Adrenal gland (tissue), 9 donors: ENCODE measurements at regions not wholly inside any gene's neighbourhood (a gene's known extent, or its start where the extent isn't known, plus 50 kb on each side); places are given as distances from the start of the nearest gene placed in this dataset.
"Not testable (repeated sequence)": the region's sequence is repeated elsewhere in the genome, so short reads cannot be mapped to it uniquely, and the experiment has no call there.

Experiments
- DNase-seq, 7 donors: peaks; one replicate each; pipeline ENCODE4 v3.0.0-alpha.2; 2019 to 2020
- H3K27ac ChIP-seq, 5 donors: fragments of 200-600 bp; sonication (generic) in 4 of 5; 1 replicate in 3 of 5; 2 replicates in 2 of 5; pipeline versions ENCODE4 v1.5.1 to v1.8.0; 2016 to 2020; ENCODE audit warnings: mild to moderate bottlenecking in 1 of 5
- H3K27me3 ChIP-seq: fragments of 200-600 bp; 2 replicates; pipeline ENCODE4 v1.8.0; 2021
- H3K36me3 ChIP-seq, 2 donors: fragments of 200-600 bp; replicated peaks in 1 of 2; 1 replicate in 1 of 2; 2 replicates in 1 of 2; pipeline versions ENCODE4 v1.5.1 to v1.8.0; 2018 to 2022
- H3K4me1 ChIP-seq, 2 donors: fragments of 200-600 bp; replicated peaks in 1 of 2; 1 replicate in 1 of 2; 2 replicates in 1 of 2; pipeline versions ENCODE4 v1.5.1 to v1.8.0; 2018 to 2021
- H3K4me3 ChIP-seq, 4 donors: fragments of 200-600 bp; sonication (generic) in 3 of 4; one replicate each; pipeline ENCODE4 v1.5.1; 2016 to 2018
- H3K9me3 ChIP-seq, 3 donors: fragments of 200-600 bp; sonication (generic) in 1 of 3; replicated peaks in 1 of 3; 1 replicate in 2 of 3; 2 replicates in 1 of 3; pipeline versions ENCODE4 v1.5.1 to v1.8.0; 2016 to 2021
- CTCF ChIP-seq, 6 experiments: fragments of 450-650 bp in 4 of 6; fragments of 200-600 bp in 2 of 6; sonication (generic) in 1 of 6; IDR thresholded peaks; 1 replicate in 5 of 6; 2 replicates in 1 of 6; pipeline versions ENCODE4 v1.5.1 to v1.8.0; 2016 to 2021; ENCODE audit warnings: antibody characterized with exemption in 6 of 6, mild to moderate bottlenecking in 2 of 6, moderate library complexity in 1 of 6
- POLR2A ChIP-seq, 2 donors: fragments of 450-650 bp; IDR thresholded peaks; one replicate each; pipeline ENCODE4 v1.6.1; 2017; ENCODE audit warnings: antibody characterized with exemption in 2 of 2, mild to moderate bottlenecking in 2 of 2, moderate library complexity in 1 of 2
- WGBS, 4 donors: extraction: QIAGEN DNeasy Blood & Tissue Kit in 2 of 4; methylation state at CpG; one replicate each; pipeline versions ENCODE4 v1.1.5 to v1.1.7; 2013 to 2017; 5-methylcytosine and 5-hydroxymethylcytosine counted together
- intact Hi-C, 2 donors: fragments of 100-400 bp; cut with DNase I; formaldehyde crosslinking; loops; one replicate each; pipeline versions ENCODE4 v1.14.1 to v1.15.0; 2022 to 2023
- donor health status: healthy with polysubstance abuse.
- donor health status: Bipolar disorder and iron deficiency.
- donor health status: DM: yes; HTN: yes; CAD: no.
- donor health status: DM: no; HTN: no; CAD: no.
- donor health status: DM: no; HTN: no; CAD: no.

GRCh38 chr2:128414946-128415778, 96.5 kb upstream of the HS6ST1 start:
- 80 to 96% (median 96%) methylated on average over 4 of the region's 4 CpGs for WGBS, 4 donors
- Histone ChIP-seq H3K27me3 (no peaks in the 10 kb centered on the region), H3K9me3 (no peaks in the 10 kb centered on the region), H3K4me1 (no peaks in the 10 kb centered on the region), H3K36me3 (no peaks in the 10 kb centered on the region), H3K4me3 (no peak overlapping the region), H3K27ac (no peak overlapping the region)
- peak in 2 of 7 donors; percentile 1 to 7 for DNase-seq
- TF ChIP-seq CTCF (IDR thresholded peaks at IDR 0.05) (no peak), POLR2A (IDR thresholded peaks at IDR 0.05) (no peak)
- intact Hi-C loops, result no loop called here

- TF ChIP-seq CTCF (IDR thresholded peaks at IDR 0.05) (no peak), POLR2A (IDR thresholded peaks at IDR 0.05) (no peak)
- H3K4me3 ChIP-seq, result no peak overlapping the region
- intact Hi-C loops, result no loop called here
- 79 to 92% (median 87%) methylated on average over 1 of the region's 1 CpG for WGBS, 4 donors
- H3K36me3 ChIP-seq, result no peaks in the 10 kb centered on the region
- no peak overlapping the region for H3K27ac ChIP-seq
- H3K4me1 ChIP-seq, result no peaks in the 10 kb centered on the region
- DNase-seq, result no peak
- H3K27me3 ChIP-seq, result no peaks in the 10 kb centered on the region
- H3K9me3 ChIP-seq, result no peaks in the 10 kb centered on the region
Observed at GRCh38 chr2:128415779-128416061, 97.1 kb upstream of the HS6ST1 start.

GRCh38 chr2:128416109-128416785, 97.6 kb upstream of the HS6ST1 start:
- H3K4me3 ChIP-seq, result no peak overlapping the region
- no peak overlapping the region for H3K27ac ChIP-seq
- H3K27me3 ChIP-seq, result no peaks in the 10 kb centered on the region
- DNase-seq, result peak in 3 of 7 donors; percentile 4 to 34 (median 8)
- intact Hi-C loops, result no loop called here
- WGBS, 4 donors, result 76 to 88% (median 84%) methylated on average over 8 to 9 of the region's 9 CpGs
- no peaks in the 10 kb centered on the region for H3K4me1 ChIP-seq
- H3K9me3 ChIP-seq, result no peaks in the 10 kb centered on the region
- TF ChIP-seq CTCF (IDR thresholded peaks at IDR 0.05) (no peak), POLR2A (IDR thresholded peaks at IDR 0.05) (no peak)
- no peaks in the 10 kb centered on the region for H3K36me3 ChIP-seq

- no peaks in the 10 kb centered on the region for H3K9me3 ChIP-seq
- DNase-seq, result peak in 3 of 7 donors; percentile 9 to 40 (median 11)
- no peaks in the 10 kb centered on the region for H3K4me1 ChIP-seq
- no peaks in the 10 kb centered on the region for H3K36me3 ChIP-seq
- no peaks in the 10 kb centered on the region for H3K27me3 ChIP-seq
- intact Hi-C loops, result no loop called here
- H3K27ac ChIP-seq, result no peak overlapping the region
- TF ChIP-seq POLR2A (IDR thresholded peaks at IDR 0.05) (no peak), CTCF (IDR thresholded peaks at IDR 0.05) (no peak)
- WGBS, 4 donors, result 64 to 86% (median 74%) methylated on average over 3 of the region's 3 CpGs
- no peak overlapping the region for H3K4me3 ChIP-seq
Observed at GRCh38 chr2:128416806-128417205, 98.1 kb upstream of the HS6ST1 start.

- 89 to 99% (median 97%) methylated on average over 10 to 11 of the region's 11 CpGs for WGBS, 4 donors
- H3K27me3 ChIP-seq, H3K27ac ChIP-seq, H3K36me3 ChIP-seq, H3K4me1 ChIP-seq, H3K4me3 ChIP-seq, intact Hi-C loops, H3K9me3 ChIP-seq: not testable (repeated sequence)
- peak in 3 of 7 donors; percentile 2 to 27 (median 4) for DNase-seq
Observed at GRCh38 chr2:128417264-128417663, 98.6 kb upstream of the HS6ST1 start.
